Gastrocnemius medialis (tissue), 4 donors: ENCODE measurements at regions not wholly inside any gene's neighbourhood (a gene's known extent, or its start where the extent isn't known, plus 50 kb on each side); places are given as distances from the start of the nearest gene placed in this dataset.

Experiments
- CTCF ChIP-seq, 5 experiments: fragments of 450-650 bp in 3 of 5; fragments of 200-600 bp in 2 of 5; sonication (generic) in 2 of 5; IDR thresholded peaks in 4 of 5; conservative IDR thresholded peaks in 1 of 5; 1 replicate in 4 of 5; 2 replicates in 1 of 5; pipeline ENCODE4 v1.5.1; 2016 to 2019; ENCODE audit warnings: antibody characterized with exemption in 5 of 5, mild to moderate bottlenecking in 3 of 5, moderate library complexity in 3 of 5
- POLR2A ChIP-seq, 2 donors: fragments of 450-650 bp; IDR thresholded peaks; one replicate each; pipeline ENCODE4 v1.6.1; 2017; ENCODE audit warnings: antibody characterized with exemption in 2 of 2, mild to moderate bottlenecking in 2 of 2, moderate library complexity in 2 of 2

GRCh38 chr3:53978386-53978785, 86.7 kb upstream of the SELENOK start:
- TF ChIP-seq CTCF (IDR thresholded peaks at IDR 0.05 in 4 of 5, conservative IDR thresholded peaks at IDR 0.05 in 1 of 5) (no peak), POLR2A (IDR thresholded peaks at IDR 0.05) (no peak)
